Ishikawa (cell line): ENCODE measurements at regions not wholly inside any gene's neighbourhood (a gene's known extent, or its start where the extent isn't known, plus 50 kb on each side); places are given as distances from the start of the nearest gene placed in this dataset.

Source experiments
- CEBPB ChIP-seq: IDR thresholded peaks from 2 replicates; pipeline ENCODE4 v1.6.1; 2012
- CREB1 ChIP-seq: IDR thresholded peaks from 2 replicates; pipeline ENCODE4 v1.6.1; 2012; ENCODE audit warnings: low read depth
- EP300 ChIP-seq: IDR thresholded peaks from 2 replicates; pipeline ENCODE4 v1.6.1; 2012; ENCODE audit warnings: borderline replicate concordance
- FOXM1 ChIP-seq: IDR thresholded peaks from 2 replicates; pipeline ENCODE4 v1.6.1; 2012; ENCODE audit warnings: low read depth, borderline replicate concordance
- MAX ChIP-seq: IDR thresholded peaks from 2 replicates; pipeline ENCODE4 v1.6.1; 2012
- RAD21 ChIP-seq: IDR thresholded peaks from 2 replicates; pipeline ENCODE4 v1.6.1; 2012; ENCODE audit warnings: low read depth
- REST ChIP-seq: IDR thresholded peaks from 2 replicates; pipeline ENCODE4 v1.6.1; 2012; ENCODE audit warnings: low read depth, mild to moderate bottlenecking
- TAF1 ChIP-seq: IDR thresholded peaks from 2 replicates; pipeline ENCODE4 v1.6.1; 2012; ENCODE audit warnings: low read depth, mild to moderate bottlenecking
- TCF12 ChIP-seq: IDR thresholded peaks from 2 replicates; pipeline ENCODE4 v1.6.1; 2012; ENCODE audit warnings: low read depth
- TEAD4 ChIP-seq: IDR thresholded peaks from 2 replicates; pipeline ENCODE4 v1.6.1; 2012
- USF1 ChIP-seq: IDR thresholded peaks from 2 replicates; pipeline ENCODE4 v1.6.1; 2012

- TF ChIP-seq REST (no peak), FOXM1 (no peak), TCF12 (no peak), USF1 (no peak), TEAD4 (no peak), MAX (no peak), EP300 (no peak), CREB1 (no peak), TAF1 (no peak), CEBPB (no peak), RAD21 (no peak)
These were observed 401.4 kb upstream of the IRX1 start for GRCh38 chr5:3194271-3194670.
